ENCODE measurements at regions not wholly inside any gene's neighbourhood (a gene's known extent, or its start where the extent isn't known, plus 50 kb on each side); places are given as distances from the start of the nearest gene placed in this dataset.

GRCh38 chr5:145178641-145179523 is 656.3 kb downstream of the PRELID2 start:
- no peak for TF ChIP-seq CTCF (IDR thresholded peaks at IDR 0.05; ENCODE audit: low read depth, low read length)
- in situ Hi-C loops (cut with HindIII; ENCODE audit: low sequenced_read_pairs) = no loop called here
- DNase-seq (ENCODE audit: low read depth, low spot score) = no peak
- H3K4me3 ChIP-seq (ENCODE audit: low read depth, low read length) = no peak overlapping the region

GRCh38 chr5:145176041-145176440 is 659.1 kb downstream of the PRELID2 start:
- no peak overlapping the region for H3K4me3 ChIP-seq (ENCODE audit: low read depth, low read length)
- TF ChIP-seq CTCF (IDR thresholded peaks at IDR 0.05; ENCODE audit: low read depth, low read length) = no peak
- DNase-seq (ENCODE audit: low read depth, low spot score) = no peak
- in situ Hi-C loops (cut with HindIII; ENCODE audit: low sequenced_read_pairs) = no loop called here

GRCh38 chr5:145166110-145166509 is 669.0 kb downstream of the PRELID2 start:
- no peak overlapping the region for H3K4me3 ChIP-seq (ENCODE audit: low read depth, low read length)
- TF ChIP-seq CTCF (IDR thresholded peaks at IDR 0.05; ENCODE audit: low read depth, low read length) = no peak
- no peak for DNase-seq (ENCODE audit: low read depth, low spot score)

GRCh38 chr5:145163876-145164275 is 671.3 kb downstream of the PRELID2 start:
- TF ChIP-seq CTCF (IDR thresholded peaks at IDR 0.05; ENCODE audit: low read depth, low read length) = no peak
- DNase-seq (ENCODE audit: low read depth, low spot score) = no peak

More at GRCh38 chr5:145166110-145166509, 669.0 kb downstream of the PRELID2 start:
- in situ Hi-C loops (cut with HindIII; ENCODE audit: low sequenced_read_pairs) = no loop called here

GRCh38 chr5:145162626-145163025 is 672.5 kb downstream of the PRELID2 start:
- TF ChIP-seq CTCF (IDR thresholded peaks at IDR 0.05; ENCODE audit: low read depth, low read length) = no peak
- DNase-seq (ENCODE audit: low read depth, low spot score) = no peak
- in situ Hi-C loops (cut with HindIII; ENCODE audit: low sequenced_read_pairs) = no loop called here
- H3K4me3 ChIP-seq (ENCODE audit: low read depth, low read length) = no peak overlapping the region

More at GRCh38 chr5:145163876-145164275, 671.3 kb downstream of the PRELID2 start:
- in situ Hi-C loops (cut with HindIII; ENCODE audit: low sequenced_read_pairs) = no loop called here
- no peak overlapping the region for H3K4me3 ChIP-seq (ENCODE audit: low read depth, low read length)

GRCh38 chr5:145161391-145161790 is 673.8 kb downstream of the PRELID2 start:
- DNase-seq (ENCODE audit: low read depth, low spot score) = no peak
- H3K4me3 ChIP-seq (ENCODE audit: low read depth, low read length) = no peak overlapping the region
- in situ Hi-C loops (cut with HindIII; ENCODE audit: low sequenced_read_pairs) = no loop called here
- no peak for TF ChIP-seq CTCF (IDR thresholded peaks at IDR 0.05; ENCODE audit: low read depth, low read length)
